Hematopoietic multipotent progenitor cell treated with erythropoietin and hydrocortisone succinate and interleukin-3 and kit ligand, for 15 days (in vitro differentiated cells): ENCODE measurements at regions not wholly inside any gene's neighbourhood (a gene's known extent, or its start where the extent isn't known, plus 50 kb on each side); places are given as distances from the start of the nearest gene placed in this dataset.
"Not testable (repeated sequence)": the region's sequence is repeated elsewhere in the genome, so short reads cannot be mapped to it uniquely, and the experiment has no call there.

ENCODE experiments used
- DNase-seq: peaks from one replicate; pipeline ENCODE4 v3.0.0-alpha.2; 2015; ENCODE audit warnings: low spot score

- no peak for DNase-seq
Observed at GRCh38 chr10:64115908-64116643, 594.9 kb downstream of the REEP3 start.

DNA sequence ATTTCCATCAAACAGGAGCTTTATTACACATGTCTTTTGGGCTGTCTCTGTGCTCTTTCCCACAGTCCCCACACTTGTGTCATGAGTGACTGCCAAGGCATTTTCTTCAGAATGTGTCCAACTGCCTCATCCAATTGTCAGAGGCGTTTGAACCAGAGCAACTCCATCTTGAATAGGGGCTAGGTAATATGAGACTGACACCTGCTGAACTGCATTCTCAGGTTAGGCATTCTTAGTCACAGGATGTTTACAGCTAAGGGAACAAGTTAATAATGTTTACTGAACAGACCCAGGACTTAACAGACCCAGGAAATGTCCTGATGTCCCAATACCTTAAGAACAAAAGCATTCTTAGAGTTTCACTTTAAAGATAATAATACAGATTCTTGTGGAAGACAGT is 595.5 kb downstream of the REEP3 start:
- no peak for DNase-seq

DNA sequence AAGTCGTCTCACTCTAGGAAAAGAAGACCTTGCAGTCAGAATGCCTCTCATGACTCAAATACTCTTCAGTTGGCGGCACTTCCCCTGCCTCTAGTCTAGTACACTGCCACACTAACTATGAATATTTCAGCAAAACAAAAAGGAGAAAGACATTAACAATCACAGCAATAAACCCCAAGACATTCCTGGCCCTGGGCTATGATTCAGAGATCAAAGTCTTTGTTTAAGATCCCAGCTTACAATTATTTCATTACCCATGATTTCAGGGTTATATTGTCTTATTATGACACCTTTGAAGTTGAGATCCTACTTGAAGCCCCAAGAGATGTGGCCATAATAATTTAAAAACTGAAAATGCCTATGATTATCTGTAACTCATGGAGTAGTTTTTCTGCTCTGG is 597.5 kb downstream of the REEP3 start:
- no peak for DNase-seq

DNA sequence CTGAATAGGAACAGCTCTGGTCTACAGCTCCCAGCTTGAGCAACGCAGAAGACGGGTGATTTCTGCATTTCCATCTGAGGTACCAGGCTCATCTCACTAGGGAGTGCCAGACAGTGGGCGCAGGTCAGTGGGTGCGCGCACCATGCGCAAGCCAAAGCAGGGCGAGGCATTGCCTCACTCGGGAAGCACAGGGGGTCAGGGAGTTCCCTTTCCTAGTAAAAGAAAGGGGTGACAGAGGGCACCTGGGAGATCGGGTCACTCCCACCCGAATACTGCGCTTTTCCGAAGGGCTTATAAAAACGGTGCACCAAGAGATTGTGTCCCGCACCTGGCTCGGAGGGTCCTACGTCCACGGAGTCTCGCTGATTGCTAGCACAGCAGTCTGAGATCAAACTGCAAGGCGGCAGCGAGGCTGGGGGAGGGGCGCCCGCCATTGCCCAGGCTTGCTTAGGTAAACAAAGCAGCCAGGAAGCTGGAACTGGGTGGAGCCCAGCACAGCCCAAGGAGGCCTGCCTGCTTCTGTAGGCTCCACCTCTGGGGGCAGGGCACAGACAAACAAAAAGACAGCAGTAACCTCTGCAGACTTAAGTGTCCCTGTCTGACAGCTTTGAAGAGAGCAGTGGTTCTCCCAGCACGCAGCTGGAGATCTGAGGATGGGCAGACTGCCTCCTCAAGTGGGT is 599.2 kb downstream of the REEP3 start:
- not testable (repeated sequence) for DNase-seq

DNA sequence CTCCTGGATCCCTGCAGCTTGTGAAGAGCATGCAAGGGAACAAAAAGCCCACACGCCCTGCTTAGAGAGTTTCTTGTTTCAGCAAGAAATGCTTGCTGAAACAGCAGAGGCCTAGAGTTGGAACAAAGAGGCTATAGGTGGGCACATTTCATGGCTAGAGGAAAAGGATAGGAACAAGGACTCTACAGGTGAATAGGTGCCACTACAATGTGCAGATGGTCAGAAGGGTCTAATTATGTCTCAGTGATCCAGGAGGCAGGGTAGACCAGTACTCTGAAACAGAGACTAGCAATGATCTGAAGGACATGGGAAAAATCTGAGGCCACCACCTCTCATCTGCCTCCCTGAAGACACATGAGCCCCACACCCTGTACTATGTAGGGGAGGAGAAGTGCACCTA is 609.0 kb downstream of the REEP3 start:
- DNase-seq: no peak

- no peak for DNase-seq
Observed at GRCh38 chr10:64134676-64135075, 613.5 kb downstream of the REEP3 start.

DNA sequence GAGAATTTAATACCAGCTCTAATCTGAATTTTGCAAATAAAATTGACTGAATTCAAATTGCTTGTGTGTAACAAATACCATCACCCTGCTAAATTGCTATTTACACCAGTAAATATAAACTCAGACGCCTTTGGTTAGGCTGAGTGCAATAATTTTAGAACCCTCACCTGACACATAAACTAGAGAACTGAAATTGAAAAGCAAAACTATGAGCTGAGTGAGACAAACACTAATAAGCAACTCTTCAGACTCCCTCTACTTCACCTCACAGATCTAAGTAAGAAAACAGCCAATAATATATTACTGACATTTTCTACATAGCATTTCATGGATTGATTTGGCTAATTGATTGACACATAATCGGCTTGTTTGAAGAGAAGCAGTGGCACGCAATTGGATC is 621.2 kb downstream of the REEP3 start:
- no peak for DNase-seq

GRCh38 chr10:64148607-64149006 is 627.4 kb downstream of the REEP3 start:
- no peak for DNase-seq

- DNase-seq: no peak
Observed at GRCh38 chr10:64156166-64156565, 635.0 kb downstream of the REEP3 start.

DNA sequence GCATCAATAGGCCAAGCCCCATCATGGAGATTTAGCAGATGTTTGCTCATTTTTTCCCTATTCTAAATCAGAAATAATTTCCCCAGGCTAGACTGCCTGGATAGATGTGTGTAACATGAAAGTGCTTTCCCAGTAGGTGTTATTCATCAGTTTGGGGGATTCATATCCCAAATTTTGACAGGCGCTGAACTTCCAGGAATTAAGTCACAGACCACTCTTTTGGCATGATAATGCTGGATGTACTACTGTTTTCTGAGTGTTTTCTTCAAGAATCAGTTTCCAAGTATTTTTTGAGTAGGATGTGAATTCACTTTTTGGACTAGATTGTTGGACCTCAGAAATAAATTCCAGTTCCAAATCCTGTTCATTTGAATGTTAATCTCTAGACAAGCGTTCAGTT is 637.4 kb downstream of the REEP3 start:
- no peak for DNase-seq

GRCh38 chr10:64159910-64160872 is 639.0 kb downstream of the REEP3 start:
- DNase-seq: no peak

DNA sequence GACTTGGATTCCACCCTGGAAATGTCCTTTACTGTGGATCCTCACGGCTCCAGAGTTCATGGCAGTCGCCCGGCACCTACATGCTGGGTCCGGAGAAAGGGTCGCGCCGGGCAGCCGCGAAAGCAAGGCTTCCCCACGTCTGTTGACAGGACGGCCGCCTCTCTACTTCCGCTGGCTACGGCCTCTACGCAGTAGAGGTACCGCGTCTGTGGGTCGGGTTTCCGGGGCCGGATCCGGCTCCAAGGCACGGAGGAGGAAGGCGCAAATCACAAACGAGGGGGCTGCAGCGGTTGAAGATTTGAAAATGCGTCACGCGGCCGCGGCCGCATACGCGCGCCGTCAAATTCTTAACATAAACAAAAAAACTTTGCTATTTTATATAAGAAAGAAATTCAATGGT is 649.6 kb downstream of the REEP3 start:
- DNase-seq: no peak

GRCh38 chr10:64173826-64174225 is 652.6 kb downstream of the REEP3 start:
- no peak for DNase-seq

DNA sequence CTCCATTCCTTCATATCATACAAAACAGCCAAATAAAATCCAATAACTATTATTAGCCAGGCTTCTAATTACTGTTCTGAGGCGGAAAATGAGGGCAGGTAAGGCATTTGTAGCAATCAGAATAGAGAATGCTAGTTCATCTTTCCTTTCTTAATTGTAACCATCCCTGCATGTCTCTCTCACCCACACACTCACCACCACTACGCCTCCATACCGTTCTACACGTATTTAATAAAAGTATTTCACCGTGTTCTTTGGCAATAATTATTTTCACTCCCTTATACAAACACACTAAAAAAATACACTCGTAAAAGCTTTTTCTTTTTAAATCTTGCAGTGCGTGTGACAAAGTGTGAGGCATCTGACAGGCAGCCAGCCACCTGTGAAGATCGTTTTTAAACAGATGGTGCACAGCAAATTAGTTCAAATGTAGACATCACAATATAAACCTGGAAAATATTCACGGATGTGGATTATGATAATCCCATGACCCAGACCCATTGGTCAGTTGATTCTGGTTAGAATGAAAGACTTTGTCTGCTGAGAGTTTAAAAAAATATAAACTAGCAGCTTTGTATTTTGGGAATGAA is 653.6 kb downstream of the REEP3 start:
- DNase-seq: no peak

DNA sequence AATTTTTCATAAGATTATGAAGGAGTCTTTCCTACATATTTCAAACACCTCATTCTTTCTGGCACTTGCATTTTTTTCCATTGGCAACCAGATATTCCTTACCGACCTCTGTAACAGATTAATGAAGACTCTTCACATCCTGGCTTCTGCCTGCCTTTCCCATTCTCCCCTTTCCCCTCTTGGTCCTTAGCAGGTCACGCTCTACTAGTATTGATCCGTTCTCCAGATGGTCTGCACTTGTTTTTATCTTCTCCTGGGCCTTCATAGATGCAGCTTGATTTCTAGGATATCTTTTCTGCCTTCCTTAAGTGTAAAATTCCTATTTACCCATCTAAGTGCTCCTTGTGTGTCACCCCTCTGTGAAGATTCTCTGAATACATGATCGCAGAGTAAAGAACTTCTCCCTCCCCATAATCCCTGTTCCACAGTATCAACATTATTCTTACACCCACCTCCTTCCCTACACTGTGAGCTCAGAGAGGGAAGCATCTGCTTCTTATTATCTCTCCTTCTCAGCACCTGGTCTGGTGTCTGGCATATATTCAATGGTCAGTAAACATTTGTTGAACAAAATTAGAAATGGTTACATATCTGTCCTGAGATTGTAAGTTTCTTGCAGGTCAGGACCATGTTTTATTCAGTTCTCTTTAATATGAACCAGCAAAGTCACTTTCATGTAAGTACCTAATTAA is 654.2 kb downstream of the REEP3 start:
- DNase-seq: no peak

DNA sequence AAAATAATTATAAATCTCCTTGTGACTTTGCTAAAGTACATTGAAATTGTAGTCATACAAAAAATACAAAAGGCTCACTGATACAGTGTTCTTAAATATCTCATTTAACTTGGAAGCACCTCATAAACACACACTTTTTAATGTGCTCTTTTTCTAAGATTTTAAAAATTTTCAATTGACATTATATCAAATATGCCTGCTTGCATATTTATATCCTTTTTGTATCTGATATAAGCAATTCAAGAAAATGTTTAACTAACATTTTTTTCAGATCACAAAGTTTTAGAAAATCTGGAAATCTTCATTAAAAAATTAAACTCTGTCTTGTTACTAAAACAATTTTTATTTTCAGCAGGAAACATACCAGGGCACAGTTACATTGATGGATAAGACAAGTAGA is 661.5 kb downstream of the REEP3 start:
- no peak for DNase-seq

- DNase-seq: no peak
Observed at GRCh38 chr10:64191286-64191685, 670.1 kb downstream of the REEP3 start.

- no peak for DNase-seq
Observed at GRCh38 chr10:64196638-64197315, 675.6 kb downstream of the REEP3 start.

DNA sequence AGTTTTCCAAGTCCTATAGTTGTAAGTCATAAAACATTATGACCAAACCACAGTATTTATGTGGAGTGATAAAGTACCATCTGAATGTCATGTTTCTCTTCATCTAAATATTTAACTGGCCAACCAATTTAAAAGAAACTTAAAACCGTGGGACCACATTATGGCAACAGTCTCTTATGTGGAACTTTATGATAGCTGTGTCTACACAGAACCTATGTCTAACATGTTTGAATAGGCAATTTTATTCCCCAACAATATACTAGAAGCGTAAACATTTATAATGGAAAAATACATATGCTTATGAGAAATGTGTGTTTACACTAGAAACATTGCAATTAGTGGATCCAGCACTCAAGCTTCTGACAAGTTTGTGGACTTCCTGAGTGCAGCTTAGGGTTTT is 680.7 kb downstream of the REEP3 start:
- DNase-seq: no peak

- DNase-seq: not testable (repeated sequence)
Observed at GRCh38 chr10:64204504-64204903, 683.3 kb downstream of the REEP3 start.

- no peak for DNase-seq
Observed at GRCh38 chr10:64206409-64206808, 685.2 kb downstream of the REEP3 start.
